HEK293T (cell line): ENCODE measurements at regions not wholly inside any gene's neighbourhood (a gene's known extent, or its start where the extent isn't known, plus 50 kb on each side); places are given as distances from the start of the nearest gene placed in this dataset.

Source experiments
- CTCF ChIA-PET: fragments of 350-600 bp; formaldehyde crosslinking; extraction: SDS; loops from one replicate; lab custom pipeline; 2021; ENCODE audit warnings: antibody characterized with exemption, inconsistent platforms; lab: Yijun Ruan, JAX
- POLR2A ChIA-PET: fragments of 350-600 bp; formaldehyde crosslinking; extraction: SDS; loops from one replicate; lab custom pipeline; 2020; ENCODE audit warnings: antibody characterized with exemption, inconsistent platforms; lab: Yijun Ruan, JAX
- DNase-seq: peaks from one replicate; pipeline ENCODE4 v3.0.0; 2012; ENCODE audit warnings: mixed read lengths; ENCODE audit errors: extremely low spot score
- ARNT ChIP-seq: fragments of 450-650 bp; IDR thresholded peaks from 2 replicates; pipeline ENCODE4 v1.6.1; 2017; ENCODE audit warnings: mild to moderate bottlenecking
- BHLHE40 ChIP-seq: fragments of 450-650 bp; IDR thresholded peaks from 2 replicates; pipeline ENCODE4 v1.6.1; 2016; ENCODE audit warnings: mild to moderate bottlenecking, moderate library complexity, borderline replicate concordance
- CTBP1 ChIP-seq: fragments of 450-650 bp; IDR thresholded peaks from 2 replicates; pipeline ENCODE4 v1.6.1; 2016; ENCODE audit warnings: borderline replicate concordance
- ELF4 ChIP-seq: fragments of 450-650 bp; IDR thresholded peaks from 2 replicates; pipeline ENCODE4 v1.6.1; 2017; ENCODE audit warnings: antibody characterized with exemption
- FOXA1 ChIP-seq: fragments of 450-650 bp; IDR thresholded peaks from 2 replicates; pipeline ENCODE4 v1.6.1; 2016; ENCODE audit warnings: mild to moderate bottlenecking
- FOXK2 ChIP-seq: fragments of 450-650 bp; IDR thresholded peaks from 2 replicates; pipeline ENCODE4 v1.6.1; 2016; ENCODE audit warnings: mild to moderate bottlenecking
- FOXM1 ChIP-seq: fragments of 450-650 bp; IDR thresholded peaks from 2 replicates; pipeline ENCODE4 v1.6.1; 2017; ENCODE audit warnings: mild to moderate bottlenecking, borderline replicate concordance
- HDGF ChIP-seq: fragments of 450-650 bp; IDR thresholded peaks from 2 replicates; pipeline ENCODE4 v1.6.1; 2017; ENCODE audit warnings: antibody characterized with exemption, borderline replicate concordance
- L3MBTL2 ChIP-seq: fragments of 450-650 bp; conservative IDR thresholded peaks from 2 replicates; pipeline ENCODE4 v1.6.1; 2016; ENCODE audit warnings: mild to moderate bottlenecking
- LEF1 ChIP-seq: fragments of 450-650 bp; IDR thresholded peaks from 2 replicates; pipeline ENCODE4 v1.6.1; 2017; ENCODE audit warnings: mild to moderate bottlenecking, borderline replicate concordance
- NFRKB ChIP-seq: fragments of 450-650 bp; IDR thresholded peaks from 2 replicates; pipeline ENCODE4 v1.6.1; 2016; ENCODE audit warnings: mild to moderate bottlenecking, moderate library complexity
- SP1 ChIP-seq: fragments of 450-650 bp; IDR thresholded peaks from 2 replicates; pipeline ENCODE4 v1.6.1; 2017
- SUZ12 ChIP-seq: fragments of 450-650 bp; IDR thresholded peaks from 2 replicates; pipeline ENCODE4 v1.6.1; 2016; ENCODE audit warnings: mild to moderate bottlenecking
- TARDBP ChIP-seq: fragments of 450-650 bp; IDR thresholded peaks from 2 replicates; pipeline ENCODE4 v1.6.1; 2016
- ZNF384 ChIP-seq: fragments of 450-650 bp; IDR thresholded peaks from 2 replicates; pipeline ENCODE4 v1.6.1; 2016
- TF ChIP-seq, protein P1 (sequence below): fragments of 450-650 bp; IDR thresholded peaks from 2 replicates; pipeline ENCODE4 v1.6.1; 2016

- TF ChIP-seq HDGF (no peak), ARNT (no peak), FOXK2 (no peak), FOXM1 (no peak), L3MBTL2 (no peak), NFRKB (no peak), SP1 (no peak), SUZ12 (no peak), LEF1 (no peak), TARDBP (no peak), FOXA1 (no peak), CTBP1 (no peak)
- TF ChIP-seq, protein P1, sequence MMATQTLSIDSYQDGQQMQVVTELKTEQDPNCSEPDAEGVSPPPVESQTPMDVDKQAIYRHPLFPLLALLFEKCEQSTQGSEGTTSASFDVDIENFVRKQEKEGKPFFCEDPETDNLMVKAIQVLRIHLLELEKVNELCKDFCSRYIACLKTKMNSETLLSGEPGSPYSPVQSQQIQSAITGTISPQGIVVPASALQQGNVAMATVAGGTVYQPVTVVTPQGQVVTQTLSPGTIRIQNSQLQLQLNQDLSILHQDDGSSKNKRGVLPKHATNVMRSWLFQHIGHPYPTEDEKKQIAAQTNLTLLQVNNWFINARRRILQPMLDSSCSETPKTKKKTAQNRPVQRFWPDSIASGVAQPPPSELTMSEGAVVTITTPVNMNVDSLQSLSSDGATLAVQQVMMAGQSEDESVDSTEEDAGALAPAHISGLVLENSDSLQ = no peak
- POLR2A ChIA-PET = no interaction called here
- CTCF ChIA-PET = no interaction called here
- DNase-seq = no peak
Measured at GRCh38 chr21:35738347-35738961, 321.9 kb downstream of the SETD4 start.

DNA sequence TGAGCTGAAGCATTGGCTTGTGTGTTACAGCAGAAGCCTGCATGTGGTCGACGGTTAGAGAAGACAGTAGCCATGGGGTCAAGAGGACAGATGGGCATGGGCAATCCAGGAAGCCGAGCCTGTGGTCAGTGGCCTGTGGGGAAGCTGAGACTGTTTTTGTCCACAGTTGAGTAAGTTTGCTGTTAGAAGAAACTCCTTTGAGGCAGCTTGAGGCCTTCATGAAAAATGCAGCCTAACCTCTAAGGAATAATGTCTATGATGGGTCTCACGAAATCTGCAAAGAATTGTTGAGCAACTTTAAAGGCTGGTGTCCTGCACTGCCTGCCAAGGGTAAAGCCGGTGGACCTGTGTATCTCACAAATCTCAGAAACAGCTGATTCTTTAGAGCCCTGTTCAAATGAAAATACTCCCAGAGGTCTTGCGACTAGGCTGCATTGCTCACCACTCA lies 322.4 kb downstream of the SETD4 start:
- DNase-seq = no peak
- CTCF ChIA-PET = interaction anchor here (0.7 kb wide), 1 partner anchor 792 kb away, joined by 3 read pairs; no protein-coding TSS in a partner anchor
- POLR2A ChIA-PET = no interaction called here
- TF ChIP-seq BHLHE40 (no peak), SUZ12 (no peak), CTBP1 (no peak), LEF1 (no peak), ARNT (no peak), FOXK2 (no peak), HDGF (no peak), ZNF384 (no peak), TARDBP (no peak)
- TF ChIP-seq, protein P1 = no peak

DNA sequence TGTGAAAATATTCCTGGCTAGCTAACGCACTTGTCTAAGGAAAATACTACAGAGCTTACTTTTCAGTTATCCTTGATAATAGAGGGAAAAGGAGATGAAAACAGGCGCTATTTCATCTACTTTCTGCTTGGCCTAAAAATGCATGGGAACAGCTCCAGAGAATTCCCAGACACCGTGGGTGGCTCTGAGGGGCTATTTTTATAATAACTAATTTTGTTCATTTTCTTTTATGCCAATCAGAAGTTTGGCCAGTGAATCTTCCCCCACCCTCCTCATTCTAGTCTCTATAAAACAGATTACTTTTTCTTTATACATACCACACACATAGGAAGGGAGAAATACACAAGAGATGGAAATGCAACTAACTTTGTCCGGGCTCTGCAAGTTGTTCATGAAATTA lies 322.9 kb downstream of the SETD4 start:
- POLR2A ChIA-PET = no interaction called here
- DNase-seq = no peak
- CTCF ChIA-PET = interaction anchor here (0.7 kb wide), 1 partner anchor 792 kb away, joined by 3 read pairs; no protein-coding TSS in a partner anchor
- TF ChIP-seq ELF4 (no peak), NFRKB (no peak), L3MBTL2 (no peak), ZNF384 (no peak), TARDBP (no peak), LEF1 (no peak), FOXM1 (no peak), ARNT (no peak), CTBP1 (no peak), FOXK2 (no peak), SP1 (no peak), SUZ12 (no peak), FOXA1 (no peak), BHLHE40 (no peak), HDGF (no peak)
- TF ChIP-seq, protein P1 = no peak

DNA sequence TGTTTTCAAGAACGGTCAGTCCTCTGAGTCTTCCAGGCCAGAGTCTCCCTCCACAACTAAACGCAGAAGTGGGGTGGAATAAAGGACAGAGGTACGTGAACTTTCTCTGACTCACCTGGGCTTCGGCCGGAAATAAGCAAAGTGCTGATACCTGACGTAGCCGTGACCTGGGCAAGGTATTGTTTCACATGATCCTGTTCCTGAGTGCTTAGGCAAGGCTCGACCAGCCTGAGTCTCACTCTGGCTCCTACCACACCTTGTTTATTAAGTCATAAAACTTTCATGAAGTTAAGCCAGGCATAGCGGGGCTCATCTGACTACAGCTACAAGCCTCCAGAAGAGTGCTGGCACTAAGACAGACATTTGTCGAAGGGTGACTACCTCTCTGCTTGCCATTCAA lies 327.5 kb downstream of the SETD4 start:
- CTCF ChIA-PET = no interaction called here
- no peak for TF ChIP-seq BHLHE40
- TF ChIP-seq, protein P1 = no peak
- TF ChIP-seq TARDBP = no peak
- no peak for TF ChIP-seq NFRKB
- no peak for TF ChIP-seq SUZ12
- TF ChIP-seq ARNT = no peak
- TF ChIP-seq LEF1 = no peak
- TF ChIP-seq ELF4 = no peak
- TF ChIP-seq FOXM1 = no peak
- TF ChIP-seq FOXA1 = no peak
- no peak for TF ChIP-seq HDGF
- no peak for TF ChIP-seq FOXK2
- no peak for TF ChIP-seq ZNF384
- no peak for TF ChIP-seq SP1
- DNase-seq = no peak
- POLR2A ChIA-PET = no interaction called here

GRCh38 chr21:35730325-35730724 lies 330.0 kb downstream of the SETD4 start:
- DNase-seq = no peak
- TF ChIP-seq LEF1 (no peak), BHLHE40 (no peak), TARDBP (no peak), ELF4 (no peak), SUZ12 (no peak), SP1 (no peak), ZNF384 (no peak), L3MBTL2 (no peak), ARNT (no peak), CTBP1 (no peak), FOXA1 (no peak), HDGF (no peak)
- ChIA-PET POLR2A (no interaction called here), CTCF (no interaction called here)
